B cell (primary cell): ENCODE measurements at regions not wholly inside any gene's neighbourhood (a gene's known extent, or its start where the extent isn't known, plus 50 kb on each side); places are given as distances from the start of the nearest gene placed in this dataset.

Source experiments
- ATAC-seq: fragments of 200-7000 bp; cut with Tn5 transposase; one replicate; pipeline ENCODE4 v1.10.0; 2021; ENCODE audit warnings: low read depth, mild to moderate bottlenecking, moderate number of reproducible peaks, moderate library complexity
- CTCF ChIA-PET: fragments of 350-600 bp; sonication (Branson Sonifier 250); formaldehyde crosslinking; loops from one replicate; lab custom pipeline; 2021; ENCODE audit warnings: antibody characterized with exemption, inconsistent platforms; lab: Charles Lee
- POLR2A ChIA-PET: fragments of 350-600 bp; sonication (Branson Sonifier 250); formaldehyde crosslinking; loops from one replicate; lab custom pipeline; 2021; ENCODE audit warnings: antibody characterized with exemption; lab: Charles Lee
- DNase-seq: peaks from one replicate; pipeline ENCODE4 v3.0.0; 2013
- H2AFZ ChIP-seq: 2 replicates; pipeline ENCODE4 v1.6.1; 2012; ENCODE audit warnings: mild to moderate bottlenecking, low read depth, low read length; ENCODE audit not compliant: insufficient read depth, poor library complexity, severe bottlenecking
- H3K27ac ChIP-seq, 2 donors: 1 replicate in 1 of 2; 2 replicates in 1 of 2; pipeline ENCODE4 v1.5.1; 2012 to 2013; ENCODE audit warnings: low read length in 2 of 2, mild to moderate bottlenecking in 2 of 2, moderate library complexity in 1 of 2
- H3K27me3 ChIP-seq, 4 experiments: fragments of 200-600 bp in 1 of 4; sonication (generic) in 1 of 4; replicated peaks in 1 of 4; 1 replicate in 2 of 4; 2 replicates in 2 of 4; pipeline versions ENCODE4 v1.6.1 to v1.7.0; 2013 to 2016; ENCODE audit warnings: low read length in 3 of 4, mild to moderate bottlenecking in 2 of 4, mixed read lengths in 1 of 4, moderate library complexity in 1 of 4; ENCODE audit not compliant: insufficient read depth in 4 of 4, control insufficient read depth in 3 of 4; ENCODE audit errors: control extremely low read depth in 1 of 4
- H3K36me3 ChIP-seq, 2 experiments: replicated peaks in 1 of 2; 1 replicate in 1 of 2; 2 replicates in 1 of 2; pipeline versions ENCODE4 v1.6.1 to v1.7.1; 2013; ENCODE audit warnings: low read length in 1 of 2; ENCODE audit not compliant: insufficient read depth in 2 of 2, control insufficient read depth in 1 of 2; ENCODE audit errors: control extremely low read depth in 1 of 2, extremely low read depth in 1 of 2
- H3K4me1 ChIP-seq, 2 donors: fragments of 200-600 bp in 1 of 2; sonication (generic) in 1 of 2; 1 replicate in 1 of 2; 2 replicates in 1 of 2; pipeline versions ENCODE4 v1.5.1 to v1.6.1; 2013 to 2017; ENCODE audit warnings: low read length in 2 of 2; ENCODE audit not compliant: control insufficient read depth in 2 of 2, insufficient read depth in 2 of 2
- H3K4me2 ChIP-seq: replicated peaks from 2 replicates; pipeline ENCODE3; 2012; ENCODE audit warnings: mild to moderate bottlenecking, low read depth, low read length; ENCODE audit not compliant: poor library complexity, severe bottlenecking
- H3K4me3 ChIP-seq, 5 experiments: fragments of 200-600 bp in 1 of 5; sonication (generic) in 1 of 5; 1 replicate in 3 of 5; 2 replicates in 2 of 5; pipeline versions ENCODE4 v1.5.1 to v1.7.0; 2011 to 2016; ENCODE audit warnings: low read length in 4 of 5, mild to moderate bottlenecking in 4 of 5, low read depth in 2 of 5, control low read depth in 1 of 5, moderate library complexity in 1 of 5; ENCODE audit not compliant: insufficient read depth in 1 of 5; ENCODE audit errors: control extremely low read depth in 1 of 5, extremely low read depth in 1 of 5
- H3K79me2 ChIP-seq: fragments of 200-600 bp; sonication (generic); one replicate; pipeline ENCODE4 v1.6.0; 2016; ENCODE audit warnings: low read length; ENCODE audit not compliant: control insufficient read depth, insufficient read depth
- H3K9ac ChIP-seq: fragments of 200-600 bp; sonication (generic); 2 replicates; pipeline ENCODE4 v1.6.1; 2017; ENCODE audit warnings: mild to moderate bottlenecking, low read length, moderate library complexity
- H3K9me3 ChIP-seq, 3 donors: one replicate each; pipeline versions ENCODE4 v1.6.1 to v1.7.1; 2013; ENCODE audit warnings: low read length in 2 of 3; ENCODE audit not compliant: control insufficient read depth in 2 of 3, insufficient read depth in 1 of 3; ENCODE audit errors: control extremely low read depth in 1 of 3
- H4K20me1 ChIP-seq: 2 replicates; pipeline ENCODE4 v1.6.0; 2012; ENCODE audit warnings: mild to moderate bottlenecking, low read length; ENCODE audit not compliant: insufficient read depth, control insufficient read depth, poor library complexity, severe bottlenecking
- H3K27ac Mint-ChIP-seq: one replicate; pipeline ENCODE4 v1.8.0; 2021; ENCODE audit warnings: mixed read lengths
- H3K27me3 Mint-ChIP-seq: one replicate; pipeline ENCODE4 v1.8.0; 2021; ENCODE audit warnings: mixed read lengths
- H3K4me1 Mint-ChIP-seq: one replicate; pipeline ENCODE4 v1.8.0; 2021; ENCODE audit warnings: mixed read lengths
- H3K4me3 Mint-ChIP-seq: one replicate; pipeline ENCODE4 v1.8.0; 2021; ENCODE audit warnings: mixed read lengths
- H3K9me3 Mint-ChIP-seq: one replicate; pipeline ENCODE4 v1.8.0; 2022; ENCODE audit warnings: mixed read lengths; ENCODE audit not compliant: insufficient read depth
- CTCF ChIP-seq: fragments of 200-600 bp; IDR thresholded peaks from one replicate; pipeline ENCODE4 v1.8.0; 2022; ENCODE audit warnings: antibody characterized with exemption, mild to moderate bottlenecking
- EZH2 ChIP-seq: IDR thresholded peaks from 2 replicates; pipeline ENCODE4 v1.6.1; 2012; ENCODE audit warnings: borderline replicate concordance, low read depth, mild to moderate bottlenecking, moderate library complexity, low read length; ENCODE audit not compliant: insufficient read depth, poor library complexity, severe bottlenecking
- WGBS: methylation state at CpG from one replicate; pipeline ENCODE4 v1.1.5; 2013; ENCODE audit warnings: missing lambda C conversion rate; ENCODE audit not compliant: insufficient coverage; 5-methylcytosine and 5-hydroxymethylcytosine counted together
- intact Hi-C: fragments of 100-400 bp; cut with micrococcal nuclease; formaldehyde crosslinking; loops from one replicate; pipeline ENCODE4 v1.10.0; 2022

DNA sequence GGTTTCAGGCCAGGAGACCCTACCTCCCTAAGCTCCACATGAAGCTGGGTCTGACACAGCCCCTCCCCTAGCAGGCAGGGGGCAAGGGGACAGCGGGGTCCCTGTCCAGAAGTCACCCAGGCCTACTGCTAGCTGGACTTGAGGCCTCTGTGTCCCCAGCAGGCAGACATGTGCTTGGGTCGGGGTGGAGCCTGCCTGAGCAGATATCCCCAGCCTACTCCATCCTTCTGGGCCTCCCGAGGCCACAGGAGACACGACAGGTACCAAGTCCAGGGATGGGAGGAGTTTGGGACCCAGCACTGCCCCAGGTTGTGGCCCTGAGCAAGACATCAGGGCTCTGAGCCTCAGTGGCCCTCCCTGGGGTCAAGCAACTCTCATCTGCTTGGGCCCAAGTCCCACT lies 105.2 kb upstream of the EIF5 start:
- TF ChIP-seq CTCF (no peak), EZH2 (no peak)
- ChIA-PET CTCF (no interaction called here), POLR2A (no interaction called here)
- H3K9ac ChIP-seq, result no peak overlapping the region
- H3K4me1 ChIP-seq, result no peaks in the 10 kb centered on the region
- H3K27me3 ChIP-seq, result peaks cover 0 to 9% (median 0%) of the 10 kb centered on the region in 4 experiments
- H4K20me1 ChIP-seq, result no peaks in the 10 kb centered on the region
- no peak overlapping the region for H3K27ac Mint-ChIP-seq
- H3K27me3 Mint-ChIP-seq, result peaks cover 25% of the 10 kb centered on the region
- no peak overlapping the region for H3K4me3 Mint-ChIP-seq
- H3K4me3 ChIP-seq, result no peak overlapping the region
- DNase-seq, result no peak
- no peaks in the 10 kb centered on the region for H3K36me3 ChIP-seq
- H3K27ac ChIP-seq, result no peak overlapping the region
- no peak for ATAC-seq
- H3K9me3 Mint-ChIP-seq, result no peaks in the 10 kb centered on the region
- no peaks in the 10 kb centered on the region for H3K79me2 ChIP-seq
- peaks cover 0 to 11% (median 0%) of the 10 kb centered on the region in 3 donors for H3K9me3 ChIP-seq
- no peaks in the 10 kb centered on the region for H3K4me1 Mint-ChIP-seq
- H3K4me2 ChIP-seq, result no peak overlapping the region
- intact Hi-C loops, result no loop called here
- no peak overlapping the region for H2AFZ ChIP-seq
- WGBS, result 91% methylated on average over 4 of the region's 4 CpGs

DNA sequence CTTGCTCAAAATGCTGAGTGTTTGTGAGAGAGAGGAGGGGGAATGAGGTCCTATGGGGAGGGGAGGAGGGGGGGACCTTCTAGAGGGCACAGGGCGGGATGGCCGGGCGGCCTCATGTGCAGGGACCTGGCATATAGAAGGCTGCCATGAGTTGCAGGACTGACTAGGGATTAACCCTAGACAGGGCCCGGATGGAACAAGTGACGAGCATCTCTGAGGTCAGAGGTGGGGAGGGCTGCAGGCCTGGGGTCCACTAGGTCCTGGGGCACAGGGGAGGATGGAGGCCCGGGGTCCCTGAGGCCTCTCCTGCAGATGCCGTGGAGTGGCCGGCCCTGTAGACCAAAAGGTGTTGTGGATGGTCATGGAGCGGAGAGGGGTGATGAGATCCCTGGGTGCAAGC lies 104.0 kb upstream of the EIF5 start:
- no peak for TF ChIP-seq EZH2
- TF ChIP-seq CTCF, result no peak
- peaks cover 0 to 11% (median 0%) of the 10 kb centered on the region in 3 donors for H3K9me3 ChIP-seq
- H3K4me1 ChIP-seq, result no peaks in the 10 kb centered on the region
- H3K9ac ChIP-seq, result no peak overlapping the region
- no peak overlapping the region for H3K27ac ChIP-seq
- POLR2A ChIA-PET, result no interaction called here
- Mint-ChIP-seq H3K27me3 (peaks cover 24% of the 10 kb centered on the region), H3K4me3 (no peak overlapping the region), H3K9me3 (no peaks in the 10 kb centered on the region), H3K27ac (no peak overlapping the region), H3K4me1 (no peaks in the 10 kb centered on the region)
- CTCF ChIA-PET, result no interaction called here
- no peaks in the 10 kb centered on the region for H4K20me1 ChIP-seq
- no peak overlapping the region for H2AFZ ChIP-seq
- intact Hi-C loops, result no loop called here
- DNase-seq, result no peak
- H3K79me2 ChIP-seq, result no peaks in the 10 kb centered on the region
- H3K36me3 ChIP-seq, result no peaks in the 10 kb centered on the region
- no peak overlapping the region for H3K4me3 ChIP-seq
- H3K27me3 ChIP-seq, result peaks cover 0 to 6% (median 0%) of the 10 kb centered on the region in 4 experiments
- ATAC-seq, result no peak
- 89% methylated on average over 9 of the region's 9 CpGs for WGBS
- H3K4me2 ChIP-seq, result no peak overlapping the region
